ENCODE measurements at regions not wholly inside any gene's neighbourhood (a gene's known extent, or its start where the extent isn't known, plus 50 kb on each side); places are given as distances from the start of the nearest gene placed in this dataset.

- Histone ChIP-seq H3K4me3 (ENCODE audit: low read depth, low read length) (no peak overlapping the region), H3K36me3 (ENCODE audit: control insufficient read depth, insufficient read depth, low read length) (no peaks in the 10 kb centered on the region), H3K27me3 (ENCODE audit: control insufficient read depth, insufficient read depth, low read length) (no peaks in the 10 kb centered on the region)
- FAIRE-seq (no peak), DNase-seq (ENCODE audit: low read depth) (no peak)
- no peak for TF ChIP-seq CTCF (IDR thresholded peaks at IDR 0.05; ENCODE audit: insufficient read depth, low read length, severe bottlenecking)
Observed at GRCh38 chr13:77423296-77423695, 96.4 kb upstream of the MYCBP2 start.

GRCh38 chr13:77422724-77423123 is 95.8 kb upstream of the MYCBP2 start:
- no peaks in the 10 kb centered on the region for H3K27me3 ChIP-seq (ENCODE audit: control insufficient read depth, insufficient read depth, low read length)
- H3K36me3 ChIP-seq (ENCODE audit: control insufficient read depth, insufficient read depth, low read length): no peaks in the 10 kb centered on the region
- TF ChIP-seq CTCF (IDR thresholded peaks at IDR 0.05; ENCODE audit: insufficient read depth, low read length, severe bottlenecking): no peak
- peak; percentile 1 for DNase-seq (ENCODE audit: low read depth)
- no peak for FAIRE-seq
- H3K4me3 ChIP-seq (ENCODE audit: low read depth, low read length): no peak overlapping the region

- Histone ChIP-seq H3K36me3 (ENCODE audit: control insufficient read depth, insufficient read depth, low read length) (no peaks in the 10 kb centered on the region), H3K27me3 (ENCODE audit: control insufficient read depth, insufficient read depth, low read length) (no peaks in the 10 kb centered on the region), H3K4me3 (ENCODE audit: low read depth, low read length) (no peak overlapping the region)
- no peak for TF ChIP-seq CTCF (IDR thresholded peaks at IDR 0.05; ENCODE audit: insufficient read depth, low read length, severe bottlenecking)
- no peak for FAIRE-seq
- no peak for DNase-seq (ENCODE audit: low read depth)
Observed at GRCh38 chr13:77417897-77418296, 91.0 kb upstream of the MYCBP2 start.

GRCh38 chr13:77416666-77417212 is 89.8 kb upstream of the MYCBP2 start:
- Histone ChIP-seq H3K4me3 (ENCODE audit: low read depth, low read length) (no peak overlapping the region), H3K36me3 (ENCODE audit: control insufficient read depth, insufficient read depth, low read length) (no peaks in the 10 kb centered on the region), H3K27me3 (ENCODE audit: control insufficient read depth, insufficient read depth, low read length) (no peaks in the 10 kb centered on the region)
- DNase-seq (ENCODE audit: low read depth): no peak
- FAIRE-seq: no peak
- TF ChIP-seq CTCF (IDR thresholded peaks at IDR 0.05; ENCODE audit: insufficient read depth, low read length, severe bottlenecking): no peak

GRCh38 chr13:77415253-77416071 is 88.6 kb upstream of the MYCBP2 start:
- FAIRE-seq (peak; percentile 79), DNase-seq (ENCODE audit: low read depth) (peak; percentile 15)
- Histone ChIP-seq H3K27me3 (ENCODE audit: control insufficient read depth, insufficient read depth, low read length) (no peaks in the 10 kb centered on the region), H3K36me3 (ENCODE audit: control insufficient read depth, insufficient read depth, low read length) (no peaks in the 10 kb centered on the region), H3K4me3 (ENCODE audit: low read depth, low read length) (no peak overlapping the region)
- TF ChIP-seq CTCF (IDR thresholded peaks at IDR 0.05; ENCODE audit: insufficient read depth, low read length, severe bottlenecking): no peak

Data from bronchial epithelial cell (primary cell).